H1 (cell line): ENCODE measurements at regions not wholly inside any gene's neighbourhood (a gene's known extent, or its start where the extent isn't known, plus 50 kb on each side); places are given as distances from the start of the nearest gene placed in this dataset.

ENCODE experiments used
- CEBPB ChIP-seq: IDR thresholded peaks from 2 replicates; pipeline ENCODE4 v1.6.1; 2012; ENCODE audit warnings: low read depth, low read length
- RXRA ChIP-seq: IDR thresholded peaks from 2 replicates; pipeline ENCODE4 v1.6.1; 2011; ENCODE audit warnings: low read depth, mild to moderate bottlenecking, low read length, moderate library complexity; ENCODE audit not compliant: insufficient read depth
- SUZ12 ChIP-seq: fragments of 200-600 bp; sonication (generic); IDR thresholded peaks from 2 replicates; pipeline ENCODE4 v1.6.1; 2012; ENCODE audit warnings: mild to moderate bottlenecking, inconsistent platforms, low read length, moderate library complexity, mixed read lengths

- TF ChIP-seq SUZ12 = no peak
- no peak for TF ChIP-seq RXRA
- no peak for TF ChIP-seq CEBPB
Measured at GRCh38 chr14:57022608-57023007, 212.3 kb upstream of the OTX2 start.
